ENCODE measurements at regions not wholly inside any gene's neighbourhood (a gene's known extent, or its start where the extent isn't known, plus 50 kb on each side); places are given as distances from the start of the nearest gene placed in this dataset.

- H3K9me3 Mint-ChIP-seq = no peaks in the 10 kb centered on the region
- ATAC-seq (replicated peaks in 1 of 4) (no peak), DNase-seq (no peak)
- ChIA-PET POLR2A (interaction anchor here in 1 of 2 donors (0.6 kb wide), 1 partner anchor 20 kb away, joined by 5 read pairs; no protein-coding TSS in a partner anchor), CTCF (no interaction called here)
- no peaks in the 10 kb centered on the region for H3K9me3 ChIP-seq
- peaks cover 0 to 37% of the 10 kb centered on the region in 2 experiments for H3K27me3 ChIP-seq (replicated peaks in 1 of 2; ENCODE audit: control insufficient read depth in 2 of 2, extremely low read depth in 1 of 2, insufficient read depth in 2 of 2, low read length in 1 of 2)
- WGBS (ENCODE audit: insufficient coverage) = 87% methylated on average over 6 of the region's 8 CpGs
- peaks cover 0 to 7% (median 2%) of the 10 kb centered on the region in 3 donors for H3K4me1 Mint-ChIP-seq
- H3K36me3 Mint-ChIP-seq = no peaks in the 10 kb centered on the region
- H3K4me3 Mint-ChIP-seq = no peak overlapping the region
- H3K27ac Mint-ChIP-seq = no peak overlapping the region
- H3K27ac ChIP-seq (ENCODE audit: low read length) = no peak overlapping the region
- H3K4me3 ChIP-seq (ENCODE audit: control insufficient read depth in 1 of 2, extremely low read depth in 1 of 2, low read length in 1 of 2) = no peak overlapping the region
- peaks cover 42 to 46% of the 10 kb centered on the region in 2 donors for H3K27me3 Mint-ChIP-seq
- H3K36me3 ChIP-seq (ENCODE audit: control insufficient read depth in 2 of 2, extremely low read depth in 1 of 2, insufficient read depth in 1 of 2, low read length in 1 of 2) = no peaks in the 10 kb centered on the region
- peaks cover 0 to 5% of the 10 kb centered on the region in 2 experiments for H3K4me1 ChIP-seq (ENCODE audit: control insufficient read depth in 1 of 2, extremely low read depth in 1 of 2, insufficient read depth in 2 of 2, low read length in 2 of 2)
Observed at GRCh38 chr13:27005976-27006518, 165.6 kb downstream of the USP12 start.

- H3K4me1 ChIP-seq (ENCODE audit: control insufficient read depth in 1 of 2, extremely low read depth in 1 of 2, insufficient read depth in 2 of 2, low read length in 2 of 2) = peaks cover 0 to 5% of the 10 kb centered on the region in 2 experiments
- no peak overlapping the region for H3K4me3 ChIP-seq (ENCODE audit: control insufficient read depth in 1 of 2, extremely low read depth in 1 of 2, low read length in 1 of 2)
- ATAC-seq (replicated peaks in 1 of 4) (no peak), DNase-seq (no peak)
- POLR2A ChIA-PET = no interaction called here
- Mint-ChIP-seq H3K27ac (no peak overlapping the region), H3K36me3 (no peaks in the 10 kb centered on the region), H3K9me3 (no peaks in the 10 kb centered on the region), H3K4me1 (peaks cover 0 to 7% (median 2%) of the 10 kb centered on the region in 3 donors), H3K27me3 (peaks cover 42 to 45% of the 10 kb centered on the region in 2 donors), H3K4me3 (no peak overlapping the region)
- WGBS (ENCODE audit: insufficient coverage) = 31% methylated on average over 9 of the region's 9 CpGs
- no peak overlapping the region for H3K27ac ChIP-seq (ENCODE audit: low read length)
- no peaks in the 10 kb centered on the region for H3K9me3 ChIP-seq
- peaks cover 0 to 37% of the 10 kb centered on the region in 2 experiments for H3K27me3 ChIP-seq (replicated peaks in 1 of 2; ENCODE audit: control insufficient read depth in 2 of 2, extremely low read depth in 1 of 2, insufficient read depth in 2 of 2, low read length in 1 of 2)
- H3K36me3 ChIP-seq (ENCODE audit: control insufficient read depth in 2 of 2, extremely low read depth in 1 of 2, insufficient read depth in 1 of 2, low read length in 1 of 2) = no peaks in the 10 kb centered on the region
- CTCF ChIA-PET = interaction anchor here in 1 of 2 donors (0.6 kb wide), 1 partner anchor 24 kb away, joined by 4 read pairs; no protein-coding TSS in a partner anchor
Observed at GRCh38 chr13:27005556-27005955, 166.1 kb downstream of the USP12 start.

GRCh38 chr13:27004866-27005265 lies 166.7 kb downstream of the USP12 start:
- peaks cover 0 to 7% (median 2%) of the 10 kb centered on the region in 3 donors for H3K4me1 Mint-ChIP-seq
- no peak overlapping the region for H3K27ac ChIP-seq (ENCODE audit: low read length)
- no peaks in the 10 kb centered on the region for H3K9me3 ChIP-seq
- ATAC-seq (replicated peaks in 1 of 4) (no peak), DNase-seq (no peak)
- ChIA-PET CTCF (no interaction called here), POLR2A (no interaction called here)
- H3K27me3 Mint-ChIP-seq = peaks cover 42 to 45% of the 10 kb centered on the region in 2 donors
- peaks cover 0 to 37% of the 10 kb centered on the region in 2 experiments for H3K27me3 ChIP-seq (replicated peaks in 1 of 2; ENCODE audit: control insufficient read depth in 2 of 2, extremely low read depth in 1 of 2, insufficient read depth in 2 of 2, low read length in 1 of 2)
- H3K27ac Mint-ChIP-seq = no peak overlapping the region
- no peak overlapping the region for H3K4me3 ChIP-seq (ENCODE audit: control insufficient read depth in 1 of 2, extremely low read depth in 1 of 2, low read length in 1 of 2)
- H3K36me3 Mint-ChIP-seq = no peaks in the 10 kb centered on the region
- H3K9me3 Mint-ChIP-seq = no peaks in the 10 kb centered on the region
- WGBS (ENCODE audit: insufficient coverage) = 88% methylated on average over 4 of the region's 5 CpGs
- peaks cover 0 to 5% of the 10 kb centered on the region in 2 experiments for H3K4me1 ChIP-seq (ENCODE audit: control insufficient read depth in 1 of 2, extremely low read depth in 1 of 2, insufficient read depth in 2 of 2, low read length in 2 of 2)
- H3K4me3 Mint-ChIP-seq = no peak overlapping the region
- H3K36me3 ChIP-seq (ENCODE audit: control insufficient read depth in 2 of 2, extremely low read depth in 1 of 2, insufficient read depth in 1 of 2, low read length in 1 of 2) = no peaks in the 10 kb centered on the region

GRCh38 chr13:27004326-27004725 lies 167.3 kb downstream of the USP12 start:
- no peak overlapping the region for H3K4me3 Mint-ChIP-seq
- H3K27me3 Mint-ChIP-seq = peaks cover 40 to 47% of the 10 kb centered on the region in 2 donors
- POLR2A ChIA-PET = no interaction called here
- 93% methylated on average over 3 of the region's 4 CpGs for WGBS (ENCODE audit: insufficient coverage)
- Histone ChIP-seq H3K4me3 (ENCODE audit: control insufficient read depth in 1 of 2, extremely low read depth in 1 of 2, low read length in 1 of 2) (no peak overlapping the region), H3K9me3 (no peaks in the 10 kb centered on the region), H3K27me3 (replicated peaks in 1 of 2; ENCODE audit: control insufficient read depth in 2 of 2, extremely low read depth in 1 of 2, insufficient read depth in 2 of 2, low read length in 1 of 2) (peaks cover 0 to 37% of the 10 kb centered on the region in 2 experiments), H3K27ac (ENCODE audit: low read length) (no peak overlapping the region), H3K4me1 (ENCODE audit: control insufficient read depth in 1 of 2, extremely low read depth in 1 of 2, insufficient read depth in 2 of 2, low read length in 2 of 2) (peaks cover 0 to 5% of the 10 kb centered on the region in 2 experiments), H3K36me3 (ENCODE audit: control insufficient read depth in 2 of 2, extremely low read depth in 1 of 2, insufficient read depth in 1 of 2, low read length in 1 of 2) (no peaks in the 10 kb centered on the region)
- ATAC-seq (replicated peaks in 1 of 4) (no peak), DNase-seq (no peak)
- CTCF ChIA-PET = no interaction called here
- H3K9me3 Mint-ChIP-seq = no peaks in the 10 kb centered on the region
- no peak overlapping the region for H3K27ac Mint-ChIP-seq
- H3K36me3 Mint-ChIP-seq = no peaks in the 10 kb centered on the region
- peaks cover 0 to 7% (median 2%) of the 10 kb centered on the region in 3 donors for H3K4me1 Mint-ChIP-seq

GRCh38 chr13:27001705-27002104 lies 169.9 kb downstream of the USP12 start:
- Histone ChIP-seq H3K36me3 (ENCODE audit: control insufficient read depth in 2 of 2, extremely low read depth in 1 of 2, insufficient read depth in 1 of 2, low read length in 1 of 2) (no peaks in the 10 kb centered on the region), H3K27ac (ENCODE audit: low read length) (no peak overlapping the region), H3K4me3 (ENCODE audit: control insufficient read depth in 1 of 2, extremely low read depth in 1 of 2, low read length in 1 of 2) (no peak overlapping the region), H3K27me3 (replicated peaks in 1 of 2; ENCODE audit: control insufficient read depth in 2 of 2, extremely low read depth in 1 of 2, insufficient read depth in 2 of 2, low read length in 1 of 2) (peaks cover 0 to 30% of the 10 kb centered on the region in 2 experiments), H3K4me1 (ENCODE audit: control insufficient read depth in 1 of 2, extremely low read depth in 1 of 2, insufficient read depth in 2 of 2, low read length in 2 of 2) (peaks cover 0 to 3% of the 10 kb centered on the region in 2 experiments), H3K9me3 (no peaks in the 10 kb centered on the region)
- H3K27me3 Mint-ChIP-seq = peaks cover 32 to 40% of the 10 kb centered on the region in 2 donors
- no peak for DNase-seq
- H3K27ac Mint-ChIP-seq = no peak overlapping the region
- WGBS (ENCODE audit: insufficient coverage) = 47% methylated on average over 6 of the region's 6 CpGs
- ATAC-seq (replicated peaks in 1 of 4) = no peak
- H3K9me3 Mint-ChIP-seq = no peaks in the 10 kb centered on the region
- peaks cover 2 to 7% (median 5%) of the 10 kb centered on the region in 3 donors for H3K4me1 Mint-ChIP-seq
- H3K36me3 Mint-ChIP-seq = no peaks in the 10 kb centered on the region
- POLR2A ChIA-PET = no interaction called here
- H3K4me3 Mint-ChIP-seq = no peak overlapping the region
- CTCF ChIA-PET = interaction anchor here in 1 of 2 donors (1.7 kb wide), 1 partner anchor 16 kb away, joined by 6 read pairs; no protein-coding TSS in a partner anchor

- Mint-ChIP-seq H3K9me3 (no peaks in the 10 kb centered on the region), H3K4me1 (peaks cover 2 to 6% (median 5%) of the 10 kb centered on the region in 3 donors), H3K27ac (no peak overlapping the region), H3K27me3 (peaks cover 36 to 39% of the 10 kb centered on the region in 2 donors), H3K4me3 (no peak overlapping the region), H3K36me3 (no peaks in the 10 kb centered on the region)
- WGBS (ENCODE audit: insufficient coverage) = 61% methylated on average over 2 of the region's 6 CpGs
- H3K27me3 ChIP-seq (replicated peaks in 1 of 2; ENCODE audit: control insufficient read depth in 2 of 2, extremely low read depth in 1 of 2, insufficient read depth in 2 of 2, low read length in 1 of 2) = peaks cover 0 to 20% of the 10 kb centered on the region in 2 experiments
- ChIA-PET CTCF (interaction anchor here in 1 of 2 donors (1.1 kb wide), 1 partner anchor 362 kb away, joined by 3 read pairs; no protein-coding TSS in a partner anchor), POLR2A (interaction anchor here in 1 of 2 donors (0.7 kb wide), 1 partner anchor 25 kb away, joined by 5 read pairs; no protein-coding TSS in a partner anchor)
- H3K27ac ChIP-seq (ENCODE audit: low read length) = no peak overlapping the region
- H3K9me3 ChIP-seq = no peaks in the 10 kb centered on the region
- no peak overlapping the region for H3K4me3 ChIP-seq (ENCODE audit: control insufficient read depth in 1 of 2, extremely low read depth in 1 of 2, low read length in 1 of 2)
- ATAC-seq (replicated peaks in 1 of 4) (no peak), DNase-seq (no peak)
- no peaks in the 10 kb centered on the region for H3K4me1 ChIP-seq (ENCODE audit: control insufficient read depth in 1 of 2, extremely low read depth in 1 of 2, insufficient read depth in 2 of 2, low read length in 2 of 2)
- no peaks in the 10 kb centered on the region for H3K36me3 ChIP-seq (ENCODE audit: control insufficient read depth in 2 of 2, extremely low read depth in 1 of 2, insufficient read depth in 1 of 2, low read length in 1 of 2)
Observed at GRCh38 chr13:27000686-27001085, 170.9 kb downstream of the USP12 start.
